ENCODE measurements at regions not wholly inside any gene's neighbourhood (a gene's known extent, or its start where the extent isn't known, plus 50 kb on each side); places are given as distances from the start of the nearest gene placed in this dataset.
"Not testable (repeated sequence)": the region's sequence is repeated elsewhere in the genome, so short reads cannot be mapped to it uniquely, and the experiment has no call there.

- Histone ChIP-seq H3K4me1 (no peaks in the 10 kb centered on the region), H3K9me3 (peaks cover 0 to 15% (median 0%) of the 10 kb centered on the region in 11 donors), H3K4me3 (no peak overlapping the region), H3K36me3 (no peaks in the 10 kb centered on the region), H3K27ac (no peak overlapping the region), H3K27me3 (no peaks in the 10 kb centered on the region)
- no peak for DNase-seq
- TF ChIP-seq CTCF (IDR thresholded peaks at IDR 0.05), result no peak
- no peak for ATAC-seq
- intact Hi-C loops (cut with DNase I), result no loop called here
These were observed 873.5 kb upstream of the ATXN8OS start for GRCh38 chr13:69234171-69234570.

- Histone ChIP-seq H3K4me3 (no peak overlapping the region), H3K27ac (no peak overlapping the region), H3K9me3 (peaks cover 0 to 20% (median 0%) of the 10 kb centered on the region in 11 donors), H3K4me1 (no peaks in the 10 kb centered on the region), H3K36me3 (no peaks in the 10 kb centered on the region), H3K27me3 (no peaks in the 10 kb centered on the region)
- no peak for DNase-seq
- intact Hi-C loops (cut with DNase I), result loop anchor here in 1 of 10 donors (2.0 kb wide), 1 partner anchor 38 kb away; no protein-coding TSS in a partner anchor
- TF ChIP-seq CTCF (IDR thresholded peaks at IDR 0.05), result no peak
- WGBS, 2 donors, result 88 to 96% methylated on average over 2 of the region's 2 CpGs
- no peak for ATAC-seq
These were observed 881.2 kb upstream of the ATXN8OS start for GRCh38 chr13:69226427-69226826.

- DNase-seq; H3K36me3 ChIP-seq; intact Hi-C loops (cut with DNase I); H3K4me1 ChIP-seq; ATAC-seq; H3K27me3 ChIP-seq; H3K4me3 ChIP-seq; H3K27ac ChIP-seq: not testable (repeated sequence)
- H3K9me3 ChIP-seq, result peaks cover 0 to 16% (median 0%) of the 10 kb centered on the region in 11 donors
- WGBS, 2 donors, result 93 to 95% methylated on average over 22 of the region's 22 CpGs
These were observed 885.8 kb upstream of the ATXN8OS start for GRCh38 chr13:69221633-69222498.

GRCh38 chr13:69213396-69213795, 894.2 kb upstream of the ATXN8OS start:
- 42 to 44% methylated on average over 4 of the region's 4 CpGs for WGBS, 2 donors
- Histone ChIP-seq H3K9me3 (peaks cover 0 to 23% (median 0%) of the 10 kb centered on the region in 11 donors), H3K4me3 (no peak overlapping the region), H3K4me1 (no peaks in the 10 kb centered on the region), H3K27me3 (no peaks in the 10 kb centered on the region), H3K36me3 (no peaks in the 10 kb centered on the region), H3K27ac (no peak overlapping the region)
- intact Hi-C loops (cut with DNase I), result no loop called here
- no peak for ATAC-seq
- DNase-seq, result no peak
- TF ChIP-seq CTCF (IDR thresholded peaks at IDR 0.05), result no peak

GRCh38 chr13:69204620-69205019, 903.0 kb upstream of the ATXN8OS start:
- DNase-seq, result no peak
- Histone ChIP-seq H3K4me1 (no peaks in the 10 kb centered on the region), H3K27me3 (no peaks in the 10 kb centered on the region), H3K27ac (no peak overlapping the region), H3K36me3 (no peaks in the 10 kb centered on the region), H3K4me3 (no peak overlapping the region), H3K9me3 (peaks cover 0 to 20% (median 0%) of the 10 kb centered on the region in 11 donors)
- TF ChIP-seq CTCF (IDR thresholded peaks at IDR 0.05), result no peak
- intact Hi-C loops (cut with DNase I), result no loop called here
- WGBS, 2 donors, result 34 to 76% methylated on average over 2 of the region's 2 CpGs
- ATAC-seq, result no peak

All from heart right ventricle (tissue), 16 donors.